Thymus (tissue), 11 donors: ENCODE measurements at regions not wholly inside any gene's neighbourhood (a gene's known extent, or its start where the extent isn't known, plus 50 kb on each side); places are given as distances from the start of the nearest gene placed in this dataset.
"Not testable (repeated sequence)": the region's sequence is repeated elsewhere in the genome, so short reads cannot be mapped to it uniquely, and the experiment has no call there.

Experiments
- DNase-seq, 9 donors: peaks; one replicate each; pipeline ENCODE4 v3.0.0-alpha.2; 2013; ENCODE audit warnings: low spot score in 9 of 9, low read depth in 6 of 9, missing footprints in 1 of 9
- H3K27ac ChIP-seq, 2 donors: one replicate each; pipeline ENCODE4 v1.5.1; 2013; ENCODE audit warnings: control low read depth in 1 of 2, low read depth in 1 of 2, low read length in 1 of 2, mild to moderate bottlenecking in 1 of 2, moderate library complexity in 1 of 2
- H3K27me3 ChIP-seq, 2 donors: one replicate each; pipeline ENCODE4 v1.5.1; 2013; ENCODE audit warnings: low read length in 1 of 2; ENCODE audit not compliant: control insufficient read depth in 2 of 2, insufficient read depth in 1 of 2
- H3K36me3 ChIP-seq, 2 donors: one replicate each; pipeline ENCODE4 v1.5.1; 2013; ENCODE audit warnings: low read length in 1 of 2, mild to moderate bottlenecking in 1 of 2, moderate library complexity in 1 of 2; ENCODE audit not compliant: control insufficient read depth in 2 of 2, insufficient read depth in 2 of 2
- H3K4me1 ChIP-seq, 2 donors: one replicate each; pipeline ENCODE4 v1.5.1; 2013; ENCODE audit warnings: low read length in 2 of 2; ENCODE audit not compliant: control insufficient read depth in 2 of 2, insufficient read depth in 2 of 2
- H3K4me3 ChIP-seq, 2 donors: one replicate each; pipeline ENCODE4 v1.5.1; 2013; ENCODE audit warnings: low read length in 2 of 2, control low read depth in 1 of 2, mild to moderate bottlenecking in 1 of 2
- H3K9me3 ChIP-seq, 2 donors: one replicate each; pipeline ENCODE4 v1.5.1; 2013; ENCODE audit warnings: low read length in 1 of 2, mild to moderate bottlenecking in 1 of 2; ENCODE audit not compliant: control insufficient read depth in 2 of 2, insufficient read depth in 1 of 2
- WGBS: extraction: QIAGEN DNeasy Blood & Tissue Kit; methylation state at CpG from one replicate; pipeline ENCODE4 v1.1.7; 2013; 5-methylcytosine and 5-hydroxymethylcytosine counted together
- donor health status: healthy.

DNA sequence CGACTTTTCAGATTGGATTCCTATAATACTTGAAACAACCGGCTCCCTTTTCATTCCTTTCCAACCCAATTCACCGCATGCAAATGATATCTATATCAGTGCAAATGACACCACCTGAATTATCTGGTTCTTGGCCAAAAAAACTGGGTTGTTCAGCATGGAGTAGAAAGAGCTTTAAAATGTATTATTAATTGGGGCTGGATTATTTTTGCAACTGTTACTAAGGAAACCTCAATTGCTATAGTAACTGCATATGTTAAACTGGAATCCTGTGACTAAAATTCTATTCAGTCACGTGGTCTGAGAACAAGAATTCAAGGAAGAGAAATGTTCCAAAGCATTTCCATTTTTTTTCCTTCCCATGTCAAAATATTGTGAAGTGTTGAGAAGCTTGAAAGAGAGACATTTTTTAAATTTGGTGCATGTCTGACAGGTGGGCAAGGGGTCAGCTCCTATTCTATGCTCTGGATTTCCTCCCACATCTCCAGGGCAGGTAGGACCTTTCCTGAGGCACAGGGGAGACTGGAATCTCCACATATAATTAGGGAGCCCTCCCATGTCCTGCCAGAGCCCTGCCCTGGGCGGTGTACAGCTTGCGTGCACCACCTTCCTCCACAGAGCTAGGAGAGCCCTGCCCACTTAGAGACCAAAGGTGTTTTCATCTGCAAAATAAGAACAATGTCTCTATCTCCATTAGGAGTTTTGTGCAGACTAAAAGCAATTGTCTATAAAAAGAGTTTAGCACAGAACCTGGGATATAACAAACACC, 899.6 kb downstream of the TUBA3C start:
- H3K27me3 ChIP-seq, H3K27ac ChIP-seq, H3K4me3 ChIP-seq, H3K4me1 ChIP-seq, DNase-seq, H3K36me3 ChIP-seq, H3K9me3 ChIP-seq: not testable (repeated sequence)
- WGBS = 54% methylated on average over 2 of the region's 6 CpGs

- H3K27me3 ChIP-seq, DNase-seq, H3K9me3 ChIP-seq, H3K4me3 ChIP-seq, H3K27ac ChIP-seq, H3K36me3 ChIP-seq, H3K4me1 ChIP-seq: not testable (repeated sequence)
- WGBS = 84% methylated on average over 8 of the region's 11 CpGs
Observed at GRCh38 chr13:18280904-18281828, 900.5 kb downstream of the TUBA3C start.

DNA sequence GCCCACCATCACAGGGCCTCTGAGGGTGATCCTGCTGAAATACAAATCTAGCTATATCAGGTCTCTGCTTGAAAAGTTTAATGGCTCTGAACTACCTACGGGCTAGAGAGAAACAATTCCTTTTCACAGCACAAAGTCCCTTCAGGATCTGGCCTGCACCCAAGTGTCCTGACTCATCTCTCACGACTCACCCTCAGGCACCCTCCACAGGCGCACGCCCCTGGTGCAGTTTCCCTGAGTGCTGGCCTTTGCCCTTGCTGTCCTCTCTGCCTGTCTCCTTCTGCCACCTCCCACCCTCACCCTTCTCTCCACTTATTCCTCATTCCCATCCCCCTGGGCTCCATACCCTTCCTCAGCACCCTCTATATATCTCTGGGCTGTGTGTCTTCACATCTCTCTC, 901.7 kb downstream of the TUBA3C start:
- H3K9me3 ChIP-seq, DNase-seq, H3K4me3 ChIP-seq, H3K27ac ChIP-seq, H3K27me3 ChIP-seq, H3K36me3 ChIP-seq, H3K4me1 ChIP-seq: not testable (repeated sequence)
- WGBS = 87% methylated on average over 4 of the region's 4 CpGs

- not testable (repeated sequence) for H3K27ac ChIP-seq, H3K36me3 ChIP-seq, H3K4me1 ChIP-seq, H3K9me3 ChIP-seq, DNase-seq, H3K27me3 ChIP-seq, H3K4me3 ChIP-seq
- 84% methylated on average over 12 of the region's 12 CpGs for WGBS
Observed at GRCh38 chr13:18277372-18277771, 904.3 kb downstream of the TUBA3C start.

DNA sequence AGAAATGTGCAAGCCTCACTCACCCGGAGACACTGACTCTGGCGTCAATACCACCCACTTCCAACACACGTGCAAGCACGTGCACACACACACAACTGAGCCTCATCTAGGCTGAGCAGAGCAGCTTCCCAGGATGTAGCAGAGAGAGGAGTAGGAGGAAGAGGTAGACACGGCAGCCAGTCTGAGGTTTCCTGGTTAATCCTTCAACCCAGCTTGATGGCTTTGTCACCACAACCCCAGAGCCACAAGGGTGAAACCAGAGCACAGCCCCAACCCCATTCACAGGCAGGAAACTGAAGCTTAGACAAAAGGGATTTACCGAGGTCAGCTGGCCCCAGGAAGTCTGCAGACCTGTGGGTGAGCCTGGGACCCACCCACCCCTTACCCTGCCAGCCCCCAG, 905.3 kb downstream of the TUBA3C start:
- H3K27ac ChIP-seq, DNase-seq, H3K4me3 ChIP-seq, H3K4me1 ChIP-seq, H3K36me3 ChIP-seq, H3K27me3 ChIP-seq, H3K9me3 ChIP-seq: not testable (repeated sequence)
- WGBS = 67% methylated on average over 6 of the region's 6 CpGs

DNA sequence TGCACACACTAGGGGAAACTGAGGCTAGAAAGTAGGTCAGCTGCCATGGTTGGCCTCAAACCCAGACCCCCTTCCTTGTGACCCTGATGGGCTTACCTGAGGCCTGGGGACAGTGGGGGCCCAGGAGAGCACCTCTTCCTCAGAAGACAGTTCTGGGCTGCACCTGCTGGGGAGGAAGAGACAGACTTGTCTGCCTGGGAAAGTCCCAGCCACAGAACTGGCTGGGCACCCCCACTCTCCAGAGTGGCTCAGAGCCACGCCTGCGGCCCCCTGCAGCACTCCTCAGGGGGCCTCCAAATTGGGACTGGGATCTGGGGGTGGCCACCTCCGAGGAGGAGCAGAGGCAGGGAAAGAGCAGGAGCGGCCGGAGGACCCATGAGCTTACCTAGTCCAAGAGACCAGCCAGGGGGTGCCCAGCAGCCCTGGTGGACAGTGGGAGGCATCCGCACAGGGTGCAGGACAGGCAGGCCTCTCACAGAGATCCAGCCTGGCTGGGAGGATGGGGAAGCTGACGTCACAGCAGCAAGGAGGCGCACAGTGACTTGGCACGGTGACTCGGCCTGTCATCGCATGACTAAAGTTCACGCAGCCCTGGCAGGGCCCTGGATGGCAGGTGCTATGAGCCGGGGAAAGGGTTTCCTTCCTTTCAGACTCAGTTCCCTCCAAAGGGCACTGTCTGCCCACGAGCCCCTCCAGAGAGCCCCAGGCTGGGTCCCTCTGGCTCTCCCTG, 907.7 kb downstream of the TUBA3C start:
- DNase-seq, H3K4me3 ChIP-seq, H3K36me3 ChIP-seq, H3K27me3 ChIP-seq, H3K9me3 ChIP-seq, H3K27ac ChIP-seq, H3K4me1 ChIP-seq: not testable (repeated sequence)
- 85% methylated on average over 13 of the region's 14 CpGs for WGBS

DNA sequence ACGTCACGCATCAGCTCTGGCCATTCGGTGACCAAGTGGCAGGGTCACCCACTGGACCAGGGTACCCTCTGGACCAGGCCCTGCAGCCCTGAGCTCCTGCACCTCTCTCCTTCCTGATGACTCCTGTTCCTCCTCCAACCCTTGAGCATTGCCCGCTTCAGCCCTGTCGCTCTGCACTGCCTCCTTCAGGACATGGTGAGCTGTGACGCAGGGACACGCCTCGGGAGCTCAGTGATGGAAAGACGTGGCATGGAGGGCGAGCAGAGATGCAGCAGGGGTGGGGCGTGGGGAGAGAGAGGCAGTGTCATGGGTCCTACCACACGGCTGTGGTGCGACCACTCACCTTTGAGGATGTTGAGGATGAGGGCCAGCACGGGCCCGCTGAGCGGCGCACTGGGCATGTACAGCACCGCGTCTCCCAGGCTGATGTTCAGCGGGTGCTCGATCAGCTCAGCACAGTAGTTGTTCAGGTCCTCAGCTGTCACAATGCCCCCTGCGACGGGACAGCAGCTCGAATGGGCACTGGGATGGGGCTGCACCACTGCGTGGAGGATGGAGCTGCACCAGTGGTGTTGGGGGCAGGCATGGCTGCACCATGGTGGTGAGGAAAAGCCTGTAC, 922.7 kb downstream of the TUBA3C start:
- not testable (repeated sequence) for H3K36me3 ChIP-seq, H3K4me1 ChIP-seq, DNase-seq, H3K27me3 ChIP-seq, H3K9me3 ChIP-seq, H3K27ac ChIP-seq, H3K4me3 ChIP-seq
- 88% methylated on average over 25 of the region's 25 CpGs for WGBS

- H3K4me1 ChIP-seq, H3K27me3 ChIP-seq, H3K27ac ChIP-seq, H3K9me3 ChIP-seq, H3K4me3 ChIP-seq, H3K36me3 ChIP-seq, DNase-seq: not testable (repeated sequence)
- WGBS = 82% methylated on average over 9 of the region's 9 CpGs
Observed at GRCh38 chr13:18257686-18258085, 923.9 kb downstream of the TUBA3C start.
